Osteocyte (in vitro differentiated cells): ENCODE measurements at regions not wholly inside any gene's neighbourhood (a gene's known extent, or its start where the extent isn't known, plus 50 kb on each side); places are given as distances from the start of the nearest gene placed in this dataset.
A peak's percentile ranks its signal among the peaks of the same experiment; 100 is the strongest.

Experiments
- DNase-seq: peaks from one replicate; pipeline ENCODE4 v3.0.0; 2021; ENCODE audit warnings: mixed read lengths; ENCODE audit not compliant: unreplicated experiment; ENCODE audit errors: extremely low spot score
- H3K27ac Mint-ChIP-seq: one replicate; pipeline ENCODE4 v1.8.0; 2021; ENCODE audit warnings: mild to moderate bottlenecking, mixed read lengths; ENCODE audit not compliant: unreplicated experiment
- H3K27me3 Mint-ChIP-seq: one replicate; pipeline ENCODE4 v1.8.0; 2021; ENCODE audit warnings: mixed read lengths; ENCODE audit not compliant: unreplicated experiment
- H3K36me3 Mint-ChIP-seq: one replicate; pipeline ENCODE4 v1.8.0; 2021; ENCODE audit warnings: mixed read lengths; ENCODE audit not compliant: unreplicated experiment
- H3K4me1 Mint-ChIP-seq: one replicate; pipeline ENCODE4 v1.8.0; 2021; ENCODE audit warnings: mixed read lengths; ENCODE audit not compliant: unreplicated experiment
- H3K4me3 Mint-ChIP-seq: one replicate; pipeline ENCODE4 v1.8.0; 2021; ENCODE audit warnings: mild to moderate bottlenecking, moderate library complexity, mixed read lengths; ENCODE audit not compliant: unreplicated experiment
- H3K9me3 Mint-ChIP-seq: one replicate; pipeline ENCODE4 v1.8.0; 2021; ENCODE audit warnings: mixed read lengths; ENCODE audit not compliant: unreplicated experiment
- CTCF ChIP-seq: fragments of 200-600 bp; sonication (generic); IDR thresholded peaks from 2 replicates; pipeline ENCODE4 v1.5.0; 2021; ENCODE audit warnings: antibody characterized with exemption, mild to moderate bottlenecking, moderate library complexity

GRCh38 chr22:22768885-22769284 is 118.7 kb upstream of the IGLL5 start:
- Mint-ChIP-seq H3K27me3 (peaks cover 22% of the 10 kb centered on the region), H3K4me3 (no peak overlapping the region), H3K36me3 (no peaks in the 10 kb centered on the region), H3K9me3 (no peaks in the 10 kb centered on the region), H3K4me1 (no peaks in the 10 kb centered on the region), H3K27ac (no peak overlapping the region)
- no peak for TF ChIP-seq CTCF
- peak; percentile 27 for DNase-seq

- Mint-ChIP-seq H3K27ac (no peak overlapping the region), H3K9me3 (no peaks in the 10 kb centered on the region), H3K4me1 (no peaks in the 10 kb centered on the region), H3K4me3 (no peak overlapping the region), H3K27me3 (peaks cover 22% of the 10 kb centered on the region), H3K36me3 (no peaks in the 10 kb centered on the region)
- no peak for DNase-seq
- no peak for TF ChIP-seq CTCF
These were observed 118.0 kb upstream of the IGLL5 start for GRCh38 chr22:22769434-22770279.

GRCh38 chr22:22770280-22770871 is 117.2 kb upstream of the IGLL5 start:
- no peak overlapping the region for H3K4me3 Mint-ChIP-seq
- TF ChIP-seq CTCF, result peak; percentile 56
- no peak overlapping the region for H3K27ac Mint-ChIP-seq
- H3K36me3 Mint-ChIP-seq, result no peaks in the 10 kb centered on the region
- peaks cover 24% of the 10 kb centered on the region for H3K27me3 Mint-ChIP-seq
- DNase-seq, result peak; percentile 80
- no peaks in the 10 kb centered on the region for H3K4me1 Mint-ChIP-seq
- H3K9me3 Mint-ChIP-seq, result no peaks in the 10 kb centered on the region

- H3K4me3 Mint-ChIP-seq, result no peak overlapping the region
- no peaks in the 10 kb centered on the region for H3K4me1 Mint-ChIP-seq
- peak; percentile 67 for DNase-seq
- no peaks in the 10 kb centered on the region for H3K9me3 Mint-ChIP-seq
- H3K27ac Mint-ChIP-seq, result no peak overlapping the region
- peaks cover 28% of the 10 kb centered on the region for H3K27me3 Mint-ChIP-seq
- no peaks in the 10 kb centered on the region for H3K36me3 Mint-ChIP-seq
- no peak for TF ChIP-seq CTCF
These were observed 116.7 kb upstream of the IGLL5 start for GRCh38 chr22:22770881-22771280.

- Mint-ChIP-seq H3K9me3 (no peaks in the 10 kb centered on the region), H3K4me3 (no peak overlapping the region), H3K27ac (no peak overlapping the region), H3K36me3 (no peaks in the 10 kb centered on the region), H3K27me3 (peaks cover 27% of the 10 kb centered on the region), H3K4me1 (no peaks in the 10 kb centered on the region)
- DNase-seq, result peak; percentile 69
- TF ChIP-seq CTCF, result no peak
These were observed 115.8 kb upstream of the IGLL5 start for GRCh38 chr22:22771696-22772377.
